Breast epithelium (tissue), 4 donors: ENCODE measurements at regions not wholly inside any gene's neighbourhood (a gene's known extent, or its start where the extent isn't known, plus 50 kb on each side); places are given as distances from the start of the nearest gene placed in this dataset.

Experiments
- DNase-seq, 2 donors: peaks; one replicate each; pipeline ENCODE4 v3.0.0-alpha.2; 2019; ENCODE audit warnings: low spot score in 2 of 2
- H3K27ac ChIP-seq, 2 donors: fragments of 200-600 bp; sonication (generic) in 1 of 2; one replicate each; pipeline ENCODE4 v1.5.1; 2016 to 2019; ENCODE audit warnings: mild to moderate bottlenecking in 1 of 2
- H3K27me3 ChIP-seq, 2 donors: fragments of 200-600 bp; sonication (generic) in 1 of 2; one replicate each; pipeline versions ENCODE4 v1.5.1 to v1.6.0; 2017 to 2019; ENCODE audit warnings: control low read depth in 1 of 2, mild to moderate bottlenecking in 1 of 2
- H3K36me3 ChIP-seq: fragments of 200-600 bp; one replicate; pipeline ENCODE4 v1.5.1; 2019
- H3K4me1 ChIP-seq, 2 donors: fragments of 200-600 bp; sonication (generic); one replicate each; pipeline ENCODE4 v1.5.1; 2016 to 2019; ENCODE audit warnings: control low read depth in 1 of 2
- H3K4me3 ChIP-seq, 3 donors: fragments of 200-600 bp; sonication (generic); 1 replicate in 2 of 3; 2 replicates in 1 of 3; pipeline ENCODE4 v1.5.1; 2016 to 2019; ENCODE audit warnings: mild to moderate bottlenecking in 3 of 3, moderate library complexity in 2 of 3
- H3K9me3 ChIP-seq, 2 donors: fragments of 200-600 bp; sonication (generic) in 1 of 2; one replicate each; pipeline ENCODE4 v1.5.1; 2016 to 2019; ENCODE audit warnings: control low read depth in 1 of 2
- CTCF ChIP-seq, 3 donors: fragments of 450-650 bp; IDR thresholded peaks; one replicate each; pipeline ENCODE4 v1.5.1; 2016 to 2017; ENCODE audit warnings: antibody characterized with exemption in 3 of 3, mild to moderate bottlenecking in 3 of 3, moderate library complexity in 3 of 3
- POLR2A ChIP-seq: fragments of 450-650 bp; IDR thresholded peaks from one replicate; pipeline ENCODE4 v1.6.1; 2016; ENCODE audit warnings: antibody characterized with exemption, mild to moderate bottlenecking, moderate library complexity
- POLR2AphosphoS5 ChIP-seq, 3 donors: sonication (generic); formaldehyde crosslinking; IDR thresholded peaks; one replicate each; pipeline ENCODE4 v1.6.1; 2017; ENCODE audit warnings: antibody characterized with exemption in 3 of 3
- intact Hi-C: fragments of 100-400 bp; cut with DNase I; formaldehyde crosslinking; loops from one replicate; pipeline ENCODE4 v1.15.1; 2023; ENCODE audit warnings: low total_unique reads

GRCh38 chr16:50884066-50884860 lies 142.4 kb downstream of the CYLD start:
- H3K27ac ChIP-seq = no peak overlapping the region
- no peak for TF ChIP-seq POLR2AphosphoS5 (IDR thresholded peaks at IDR 0.05)
- TF ChIP-seq POLR2A = no peak
- no peak for TF ChIP-seq CTCF (IDR thresholded peaks at IDR 0.05)
- intact Hi-C loops = no loop called here
- H3K9me3 ChIP-seq = peaks cover 0 to 6% of the 10 kb centered on the region in 2 donors
- H3K4me3 ChIP-seq = no peak overlapping the region
- H3K4me1 ChIP-seq = no peaks in the 10 kb centered on the region
- no peak for DNase-seq
- H3K27me3 ChIP-seq = peaks cover 0 to 8% of the 10 kb centered on the region in 2 donors
- no peaks in the 10 kb centered on the region for H3K36me3 ChIP-seq

GRCh38 chr16:50881956-50882355 lies 140.1 kb downstream of the CYLD start:
- H3K36me3 ChIP-seq = no peaks in the 10 kb centered on the region
- intact Hi-C loops = no loop called here
- no peak overlapping the region for H3K4me3 ChIP-seq
- DNase-seq = no peak
- no peaks in the 10 kb centered on the region for H3K4me1 ChIP-seq
- peaks cover 0 to 6% of the 10 kb centered on the region in 2 donors for H3K9me3 ChIP-seq
- TF ChIP-seq CTCF (IDR thresholded peaks at IDR 0.05) (no peak), POLR2AphosphoS5 (IDR thresholded peaks at IDR 0.05) (no peak), POLR2A (no peak)
- H3K27ac ChIP-seq = no peak overlapping the region
- peaks cover 0 to 20% of the 10 kb centered on the region in 2 donors for H3K27me3 ChIP-seq

GRCh38 chr16:50881331-50881830 lies 139.5 kb downstream of the CYLD start:
- H3K9me3 ChIP-seq = no peaks in the 10 kb centered on the region
- H3K4me1 ChIP-seq = no peaks in the 10 kb centered on the region
- H3K27me3 ChIP-seq = peaks cover 0 to 20% of the 10 kb centered on the region in 2 donors
- no peak for DNase-seq
- no peak overlapping the region for H3K4me3 ChIP-seq
- no peak for TF ChIP-seq CTCF (IDR thresholded peaks at IDR 0.05)
- TF ChIP-seq POLR2AphosphoS5 (IDR thresholded peaks at IDR 0.05) = no peak
- no peak for TF ChIP-seq POLR2A
- no peak overlapping the region for H3K27ac ChIP-seq
- H3K36me3 ChIP-seq = no peaks in the 10 kb centered on the region
- intact Hi-C loops = no loop called here

GRCh38 chr16:50880926-50881325 lies 139.0 kb downstream of the CYLD start:
- Histone ChIP-seq H3K4me3 (no peak overlapping the region), H3K4me1 (no peaks in the 10 kb centered on the region), H3K27me3 (peaks cover 0 to 22% of the 10 kb centered on the region in 2 donors), H3K9me3 (no peaks in the 10 kb centered on the region), H3K36me3 (no peaks in the 10 kb centered on the region), H3K27ac (no peak overlapping the region)
- no peak for DNase-seq
- intact Hi-C loops = no loop called here
- TF ChIP-seq POLR2AphosphoS5 (IDR thresholded peaks at IDR 0.05) (no peak), POLR2A (no peak)

GRCh38 chr16:50879873-50880695 lies 138.2 kb downstream of the CYLD start:
- intact Hi-C loops = no loop called here
- H3K9me3 ChIP-seq = no peaks in the 10 kb centered on the region
- no peak for DNase-seq
- no peak overlapping the region for H3K27ac ChIP-seq
- H3K27me3 ChIP-seq = peaks cover 0 to 23% of the 10 kb centered on the region in 2 donors
- TF ChIP-seq CTCF (IDR thresholded peaks at IDR 0.05) (no peak), POLR2A (no peak), POLR2AphosphoS5 (IDR thresholded peaks at IDR 0.05) (no peak)
- no peaks in the 10 kb centered on the region for H3K4me1 ChIP-seq
- H3K4me3 ChIP-seq = no peak overlapping the region
- H3K36me3 ChIP-seq = no peaks in the 10 kb centered on the region
